ENCODE measurements at regions not wholly inside any gene's neighbourhood (a gene's known extent, or its start where the extent isn't known, plus 50 kb on each side); places are given as distances from the start of the nearest gene placed in this dataset.

- TF ChIP-seq CTCF (optimal IDR thresholded peaks at IDR 0.05 in 1 of 3, IDR thresholded peaks at IDR 0.05 in 1 of 3, conservative IDR thresholded peaks at IDR 0.05 in 1 of 3; ENCODE audit: extremely low read depth in 1 of 3, insufficient read depth in 2 of 3, low read length in 3 of 3) (no peak), EZH2 (IDR thresholded peaks at IDR 0.05; ENCODE audit: low read length) (no peak)
Observed at GRCh38 chr22:27084130-27084529, 426.7 kb downstream of the MIAT start.

Measured in keratinocyte (primary cell).